WTC11 (cell line): ENCODE measurements at regions not wholly inside any gene's neighbourhood (a gene's known extent, or its start where the extent isn't known, plus 50 kb on each side); places are given as distances from the start of the nearest gene placed in this dataset.
"Not testable (repeated sequence)": the region's sequence is repeated elsewhere in the genome, so short reads cannot be mapped to it uniquely, and the experiment has no call there.

Experiments
- ATAC-seq: fragments of 200-7000 bp; cut with Tn5 transposase; 2 replicates; pipeline ENCODE4 v1.10.0; 2021; ENCODE audit warnings: mild to moderate bottlenecking, moderate library complexity
- CTCF ChIA-PET: fragments of 300-600 bp; sonication (Branson Sonifier 250); formaldehyde crosslinking; loops from one replicate; lab custom pipeline; 2021; ENCODE audit warnings: antibody characterized with exemption; lab: Charles Lee
- POLR2A ChIA-PET: fragments of 350-600 bp; sonication (Branson Sonifier 250); formaldehyde crosslinking; loops from one replicate; lab custom pipeline; 2021; ENCODE audit warnings: antibody characterized with exemption; lab: Charles Lee
- DNase-seq: peaks from one replicate; pipeline ENCODE4 v3.0.0; 2021; ENCODE audit warnings: low spot score
- H3K27ac Mint-ChIP-seq: 2 replicates; pipeline ENCODE4 v1.8.0; 2021; ENCODE audit warnings: mixed read lengths
- H3K27me3 Mint-ChIP-seq: 2 replicates; pipeline ENCODE4 v1.8.0; 2021; ENCODE audit warnings: low read depth, mild to moderate bottlenecking, moderate library complexity, mixed read lengths
- H3K36me3 Mint-ChIP-seq: 2 replicates; pipeline ENCODE4 v1.8.0; 2021; ENCODE audit warnings: mixed read lengths
- H3K4me1 Mint-ChIP-seq: 2 replicates; pipeline ENCODE4 v1.8.0; 2022; ENCODE audit warnings: mixed read lengths
- H3K4me3 Mint-ChIP-seq: 2 replicates; pipeline ENCODE4 v1.8.0; 2021; ENCODE audit warnings: mild to moderate bottlenecking, moderate library complexity, mixed read lengths
- H3K9me3 Mint-ChIP-seq: 2 replicates; pipeline ENCODE4 v1.8.0; 2021; ENCODE audit warnings: mixed read lengths
- CREB1 ChIP-seq: sonication (generic); formaldehyde crosslinking; IDR thresholded peaks from 2 replicates; pipeline ENCODE4 v1.8.0; 2023; ENCODE audit warnings: mild to moderate bottlenecking, missing genetic modification reagents
- ELF4 ChIP-seq: sonication (generic); formaldehyde crosslinking; IDR thresholded peaks from 2 replicates; pipeline ENCODE4 v1.8.1; 2022; ENCODE audit warnings: low read depth, mild to moderate bottlenecking, moderate library complexity, missing genetic modification reagents
- ETV6 ChIP-seq: sonication (generic); formaldehyde crosslinking; IDR thresholded peaks from 2 replicates; pipeline ENCODE4 v1.8.1; 2022; ENCODE audit warnings: mild to moderate bottlenecking, missing genetic modification reagents
- FOXK1 ChIP-seq: sonication (generic); formaldehyde crosslinking; IDR thresholded peaks from 2 replicates; pipeline ENCODE4 v1.8.0; 2022; ENCODE audit warnings: mild to moderate bottlenecking, moderate library complexity, missing genetic modification reagents
- FOXP1 ChIP-seq: sonication (generic); formaldehyde crosslinking; IDR thresholded peaks from 2 replicates; pipeline ENCODE4 v1.8.0; 2022; ENCODE audit warnings: missing genetic modification reagents, mild to moderate bottlenecking, moderate library complexity, borderline replicate concordance
- GABPB1 ChIP-seq: sonication (generic); formaldehyde crosslinking; IDR thresholded peaks from 2 replicates; pipeline ENCODE4 v1.8.1; 2023; ENCODE audit warnings: mild to moderate bottlenecking, missing genetic modification reagents
- GTF2I ChIP-seq: fragments of 250-450 bp; sonication (Bioruptor Pico); conservative IDR thresholded peaks from 2 replicates; pipeline ENCODE4 v1.4.0; 2021; ENCODE audit warnings: mild to moderate bottlenecking
- JAZF1 ChIP-seq: fragments of 250-450 bp; sonication (Bioruptor Pico); IDR thresholded peaks from 2 replicates; pipeline ENCODE4 v1.9.0; 2021; ENCODE audit warnings: moderate library complexity, mild to moderate bottlenecking, inconsistent platforms
- JUN ChIP-seq: sonication (generic); formaldehyde crosslinking; IDR thresholded peaks from 2 replicates; pipeline ENCODE4 v1.8.0; 2023; ENCODE audit warnings: mild to moderate bottlenecking, missing genetic modification reagents
- NFATC4 ChIP-seq: fragments of 250-450 bp; sonication (Bioruptor Pico); IDR thresholded peaks from 2 replicates; pipeline ENCODE4 v1.9.0; 2021; ENCODE audit warnings: mild to moderate bottlenecking
- NR2C2 ChIP-seq: sonication (generic); formaldehyde crosslinking; IDR thresholded peaks from 2 replicates; pipeline ENCODE4 v1.8.0; 2022; ENCODE audit warnings: mild to moderate bottlenecking, missing genetic modification reagents
- PRRX2 ChIP-seq: fragments of 250-450 bp; sonication (Bioruptor Pico); IDR thresholded peaks from 2 replicates; pipeline ENCODE4 v1.8.0; 2021; ENCODE audit warnings: mild to moderate bottlenecking
- RELA ChIP-seq: sonication (generic); formaldehyde crosslinking; IDR thresholded peaks from 2 replicates; pipeline ENCODE4 v1.8.1; 2022; ENCODE audit warnings: missing genetic modification reagents, mild to moderate bottlenecking, borderline replicate concordance
- TEAD4 ChIP-seq: sonication (generic); formaldehyde crosslinking; IDR thresholded peaks from 2 replicates; pipeline ENCODE4 v1.8.0; 2022; ENCODE audit warnings: mild to moderate bottlenecking, missing genetic modification reagents
- USF2 ChIP-seq: sonication (generic); formaldehyde crosslinking; IDR thresholded peaks from 2 replicates; pipeline ENCODE4 v1.8.1; 2023; ENCODE audit warnings: mild to moderate bottlenecking, missing genetic modification reagents, moderate library complexity
- ZBTB21 ChIP-seq: sonication (generic); formaldehyde crosslinking; IDR thresholded peaks from 2 replicates; pipeline ENCODE4 v1.8.1; 2023; ENCODE audit warnings: mild to moderate bottlenecking, missing genetic modification reagents, borderline replicate concordance
- ZNF121 ChIP-seq: sonication (generic); formaldehyde crosslinking; IDR thresholded peaks from 2 replicates; pipeline ENCODE4 v1.8.0; 2023; ENCODE audit warnings: missing genetic modification reagents
- ZNF219 ChIP-seq: sonication (generic); formaldehyde crosslinking; IDR thresholded peaks from 2 replicates; pipeline ENCODE4 v1.8.0; 2023; ENCODE audit warnings: missing genetic modification reagents, mild to moderate bottlenecking, borderline replicate concordance
- ZNF416 ChIP-seq: fragments of 250-450 bp; sonication (Bioruptor Pico); IDR thresholded peaks from 2 replicates; pipeline ENCODE4 v1.9.0; 2021; ENCODE audit warnings: mild to moderate bottlenecking, inconsistent platforms
- ZNF512 ChIP-seq: sonication (generic); formaldehyde crosslinking; IDR thresholded peaks from 2 replicates; pipeline ENCODE4 v1.8.1; 2022; ENCODE audit warnings: missing genetic modification reagents, borderline replicate concordance
- ZNF671 ChIP-seq: fragments of 250-450 bp; sonication (Bioruptor Pico); IDR thresholded peaks from 2 replicates; pipeline ENCODE4 v1.8.0; 2021; ENCODE audit warnings: mild to moderate bottlenecking
- TF ChIP-seq, protein P1 (sequence below): sonication (generic); formaldehyde crosslinking; IDR thresholded peaks from 2 replicates; pipeline ENCODE4 v1.8.1; 2022; ENCODE audit warnings: low read depth, missing genetic modification reagents, borderline replicate concordance
- TF ChIP-seq, protein P2 (sequence below): sonication (generic); formaldehyde crosslinking; IDR thresholded peaks from 2 replicates; pipeline ENCODE4 v1.8.1; 2022; ENCODE audit warnings: low read depth, mild to moderate bottlenecking, moderate library complexity, missing genetic modification reagents, borderline replicate concordance

- TF ChIP-seq, protein P1, sequence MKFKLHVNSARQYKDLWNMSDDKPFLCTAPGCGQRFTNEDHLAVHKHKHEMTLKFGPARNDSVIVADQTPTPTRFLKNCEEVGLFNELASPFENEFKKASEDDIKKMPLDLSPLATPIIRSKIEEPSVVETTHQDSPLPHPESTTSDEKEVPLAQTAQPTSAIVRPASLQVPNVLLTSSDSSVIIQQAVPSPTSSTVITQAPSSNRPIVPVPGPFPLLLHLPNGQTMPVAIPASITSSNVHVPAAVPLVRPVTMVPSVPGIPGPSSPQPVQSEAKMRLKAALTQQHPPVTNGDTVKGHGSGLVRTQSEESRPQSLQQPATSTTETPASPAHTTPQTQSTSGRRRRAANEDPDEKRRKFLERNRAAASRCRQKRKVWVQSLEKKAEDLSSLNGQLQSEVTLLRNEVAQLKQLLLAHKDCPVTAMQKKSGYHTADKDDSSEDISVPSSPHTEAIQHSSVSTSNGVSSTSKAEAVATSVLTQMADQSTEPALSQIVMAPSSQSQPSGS (CRISPR knock-in tag): no peak
- TF ChIP-seq ZNF219: no peak
- no peak for TF ChIP-seq PRRX2 (CRISPR knock-in tag)
- TF ChIP-seq ZNF671 (CRISPR knock-in tag): no peak
- no peak for TF ChIP-seq CREB1 (CRISPR knock-in tag)
- no peak for TF ChIP-seq ZNF416 (CRISPR knock-in tag)
- no peak for TF ChIP-seq ZNF512 (CRISPR knock-in tag)
- TF ChIP-seq FOXP1 (CRISPR knock-in tag): no peak
- no peak for TF ChIP-seq NR2C2 (CRISPR knock-in tag)
- TF ChIP-seq JUN (CRISPR knock-in tag): no peak
- TF ChIP-seq JAZF1 (CRISPR knock-in tag): no peak
- TF ChIP-seq GTF2I (CRISPR knock-in tag): no peak
- TF ChIP-seq NFATC4 (CRISPR knock-in tag): no peak
- TF ChIP-seq FOXK1 (CRISPR knock-in tag): no peak
- no peak for TF ChIP-seq ZBTB21 (CRISPR knock-in tag)
- no peak for TF ChIP-seq TEAD4 (CRISPR knock-in tag)
- ChIA-PET POLR2A (no interaction called here), CTCF (no interaction called here)
- Mint-ChIP-seq H3K4me3 (no peak overlapping the region), H3K27me3 (no peaks in the 10 kb centered on the region), H3K27ac (no peak overlapping the region), H3K4me1 (no peaks in the 10 kb centered on the region), H3K36me3 (no peaks in the 10 kb centered on the region), H3K9me3 (no peaks in the 10 kb centered on the region)
- no peak for DNase-seq
- no peak for ATAC-seq
These were observed 847.7 kb downstream of the CDH18 start for GRCh38 chr5:19140276-19140675.

GRCh38 chr5:19141937-19142524, 846.0 kb downstream of the CDH18 start:
- POLR2A ChIA-PET, H3K4me3 Mint-ChIP-seq, H3K9me3 Mint-ChIP-seq, H3K36me3 Mint-ChIP-seq, DNase-seq, H3K27me3 Mint-ChIP-seq, H3K27ac Mint-ChIP-seq, H3K4me1 Mint-ChIP-seq, CTCF ChIA-PET, ATAC-seq: not testable (repeated sequence)

DNA sequence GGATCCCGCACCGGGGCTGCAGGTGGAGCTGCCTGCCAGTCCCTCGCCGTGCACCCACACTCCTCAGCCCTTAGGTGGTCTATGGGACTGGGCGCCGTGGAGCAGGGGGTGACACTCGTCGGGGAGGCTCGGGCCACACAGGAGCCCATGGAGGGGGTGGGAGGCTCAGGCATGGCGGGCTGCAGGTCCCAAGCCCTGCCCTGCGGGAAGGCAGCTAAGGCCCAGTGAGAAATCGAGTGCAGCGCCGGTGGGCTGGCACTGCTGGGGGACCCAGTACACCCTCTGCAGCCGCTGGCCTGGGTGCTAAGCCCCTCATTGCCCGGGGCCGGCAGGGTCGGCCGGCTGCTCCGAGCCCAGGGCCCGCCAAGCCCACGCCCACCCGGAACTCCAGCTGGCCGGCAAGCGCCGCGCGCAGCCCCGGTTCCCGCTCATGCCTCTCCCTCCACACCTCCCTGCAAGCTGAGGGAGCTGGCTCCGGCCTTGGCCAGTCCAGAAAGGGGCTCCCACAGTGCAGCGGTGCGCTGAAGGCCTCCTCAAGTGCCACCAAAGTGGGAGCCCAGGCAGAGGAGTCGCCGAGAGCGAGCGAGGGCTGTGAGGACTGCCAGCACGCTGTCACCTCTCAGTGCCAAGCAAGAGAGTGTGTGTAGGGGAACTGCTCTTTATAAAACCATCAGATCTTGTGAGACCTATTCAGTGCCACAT, 845.1 kb downstream of the CDH18 start:
- POLR2A ChIA-PET, CTCF ChIA-PET, H3K4me3 Mint-ChIP-seq, ATAC-seq, H3K4me1 Mint-ChIP-seq, H3K9me3 Mint-ChIP-seq, H3K27ac Mint-ChIP-seq, H3K27me3 Mint-ChIP-seq, DNase-seq, H3K36me3 Mint-ChIP-seq: not testable (repeated sequence)

- CTCF ChIA-PET: no interaction called here
- H3K27me3 Mint-ChIP-seq: no peaks in the 10 kb centered on the region
- TF ChIP-seq GABPB1 (CRISPR knock-in tag) (no peak), CREB1 (CRISPR knock-in tag) (no peak), ZNF121 (no peak), ETV6 (no peak), USF2 (no peak), ELF4 (CRISPR knock-in tag) (no peak), RELA (CRISPR knock-in tag) (no peak)
- TF ChIP-seq, protein P2, sequence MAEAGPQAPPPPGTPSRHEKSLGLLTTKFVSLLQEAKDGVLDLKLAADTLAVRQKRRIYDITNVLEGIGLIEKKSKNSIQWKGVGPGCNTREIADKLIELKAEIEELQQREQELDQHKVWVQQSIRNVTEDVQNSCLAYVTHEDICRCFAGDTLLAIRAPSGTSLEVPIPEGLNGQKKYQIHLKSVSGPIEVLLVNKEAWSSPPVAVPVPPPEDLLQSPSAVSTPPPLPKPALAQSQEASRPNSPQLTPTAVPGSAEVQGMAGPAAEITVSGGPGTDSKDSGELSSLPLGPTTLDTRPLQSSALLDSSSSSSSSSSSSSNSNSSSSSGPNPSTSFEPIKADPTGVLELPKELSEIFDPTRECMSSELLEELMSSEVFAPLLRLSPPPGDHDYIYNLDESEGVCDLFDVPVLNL (CRISPR knock-in tag): no peak
- H3K4me1 Mint-ChIP-seq: no peaks in the 10 kb centered on the region
- DNase-seq (no peak), ATAC-seq (no peak)
- no peak overlapping the region for H3K4me3 Mint-ChIP-seq
- H3K9me3 Mint-ChIP-seq: peaks cover 2% of the 10 kb centered on the region
- POLR2A ChIA-PET: no interaction called here
- no peak overlapping the region for H3K27ac Mint-ChIP-seq
- H3K36me3 Mint-ChIP-seq: no peaks in the 10 kb centered on the region
These were observed 844.1 kb downstream of the CDH18 start for GRCh38 chr5:19143935-19144334.
